GM19240 (cell line): ENCODE measurements at regions not wholly inside any gene's neighbourhood (a gene's known extent, or its start where the extent isn't known, plus 50 kb on each side); places are given as distances from the start of the nearest gene placed in this dataset.

Experiments used
- DNase-seq: peaks from one replicate; pipeline ENCODE4 v3.0.0; 2011; ENCODE audit warnings: low spot score; ENCODE audit not compliant: insufficient read length

DNA sequence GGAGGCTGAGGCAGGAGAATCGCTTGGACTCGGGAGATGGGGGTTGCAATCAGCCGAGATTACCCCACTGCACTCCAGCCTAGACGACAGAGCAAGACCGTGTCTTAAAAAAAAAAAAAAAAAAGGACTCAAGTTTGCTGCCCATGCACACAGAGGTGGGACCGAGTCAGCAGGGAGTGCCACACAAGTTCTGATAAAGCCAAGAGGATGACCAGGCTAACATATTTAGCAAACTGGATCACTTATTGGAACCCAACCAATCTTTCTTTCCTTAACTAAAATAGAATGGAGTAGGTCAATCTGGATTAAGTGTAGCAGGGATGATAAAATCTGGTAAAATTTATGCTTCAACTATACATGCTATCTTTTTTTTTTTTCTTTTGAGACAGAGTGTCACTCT, 190.4 kb upstream of the FOXN3 start:
- no peak for DNase-seq

DNA sequence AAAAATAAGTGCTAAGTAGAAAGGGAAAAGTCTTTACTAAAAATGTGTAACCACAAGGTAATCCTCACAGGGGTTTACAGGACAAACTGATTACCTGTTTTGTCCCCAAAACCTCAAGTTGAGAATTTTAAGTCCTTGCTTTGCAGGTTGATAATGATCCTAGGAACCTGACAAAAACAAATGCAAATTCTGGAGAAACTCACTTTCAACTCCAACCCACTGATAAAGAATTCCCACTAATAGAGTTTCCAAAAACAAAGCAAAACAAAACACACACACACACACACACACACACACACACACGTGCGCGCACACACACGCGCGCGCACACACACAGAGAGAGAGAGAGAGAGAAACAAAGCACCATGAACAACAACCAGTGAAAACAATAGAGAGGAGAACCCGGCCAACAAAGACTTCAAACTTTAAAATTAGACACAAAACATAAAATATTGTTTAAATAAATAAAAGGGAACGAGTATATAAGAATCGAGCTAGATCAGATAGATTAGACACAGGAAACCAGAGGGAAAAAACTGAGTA, 187.0 kb upstream of the FOXN3 start:
- no peak for DNase-seq

- DNase-seq, result no peak
Measured at GRCh38 chr14:89600950-89601826, 184.2 kb upstream of the FOXN3 start.

DNA sequence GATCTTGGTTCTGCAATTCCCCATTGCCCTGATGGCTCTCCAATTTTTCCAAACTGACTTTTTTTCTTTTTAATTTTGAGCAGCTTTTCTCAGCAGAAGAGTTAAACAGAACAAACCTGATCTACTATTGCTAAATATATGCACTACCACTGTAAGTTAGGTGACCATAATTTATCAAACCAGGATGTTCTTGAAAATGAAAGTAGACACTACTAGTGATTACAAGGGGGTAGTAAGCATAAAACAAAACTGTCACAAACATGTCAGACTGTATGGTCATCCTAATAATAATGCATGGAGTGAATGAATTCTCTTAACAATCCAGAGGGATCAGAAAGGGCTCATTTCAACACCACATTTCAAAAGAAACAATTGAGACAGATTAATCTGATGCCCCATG, 183.0 kb upstream of the FOXN3 start:
- DNase-seq, result no peak

GRCh38 chr14:89598548-89599186, 181.6 kb upstream of the FOXN3 start:
- no peak for DNase-seq

- no peak for DNase-seq
Measured at GRCh38 chr14:89592961-89593360, 175.9 kb upstream of the FOXN3 start.

DNA sequence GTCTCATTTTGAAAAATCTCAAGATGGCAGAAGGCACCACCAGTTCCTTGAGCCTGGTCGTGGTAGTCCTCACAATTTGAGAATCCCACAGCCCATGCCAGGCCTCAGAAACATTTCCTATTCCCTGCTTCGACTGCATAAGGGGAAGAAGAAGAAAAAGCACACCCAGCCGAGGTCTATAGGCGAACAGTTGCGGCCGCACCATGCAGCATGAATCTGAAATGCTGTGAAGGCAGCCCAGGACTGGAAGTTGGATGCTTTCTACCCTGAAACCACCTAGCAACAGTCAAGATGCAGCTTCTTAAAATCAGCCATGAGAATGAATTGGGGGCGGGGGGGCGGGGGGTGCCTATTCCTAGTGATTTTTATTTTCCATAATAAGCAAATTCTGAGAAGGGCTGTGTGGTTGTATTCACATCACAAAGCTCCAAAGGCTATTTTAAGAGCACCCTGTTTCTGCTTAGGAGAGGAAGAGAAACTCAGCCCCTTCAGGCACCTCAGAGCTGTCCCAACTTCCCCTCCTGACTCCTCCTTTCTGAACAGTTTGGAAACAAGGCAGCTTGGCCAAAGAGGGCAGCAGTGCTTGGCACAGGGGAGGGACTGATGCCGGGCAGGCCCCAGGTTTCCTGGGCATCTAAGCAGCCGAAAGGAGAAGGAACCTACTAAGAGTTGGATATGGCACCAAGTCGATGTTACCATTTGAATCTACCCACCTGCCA, 172.5 kb upstream of the FOXN3 start:
- DNase-seq, result no peak

GRCh38 chr14:89588840-89589296, 171.8 kb upstream of the FOXN3 start:
- DNase-seq, result no peak

- DNase-seq, result no peak
Measured at GRCh38 chr14:89588016-89588415, 171.0 kb upstream of the FOXN3 start.

GRCh38 chr14:89587136-89587420, 170.0 kb upstream of the FOXN3 start:
- no peak for DNase-seq

- DNase-seq, result no peak
Measured at GRCh38 chr14:89586258-89587135, 169.5 kb upstream of the FOXN3 start.

DNA sequence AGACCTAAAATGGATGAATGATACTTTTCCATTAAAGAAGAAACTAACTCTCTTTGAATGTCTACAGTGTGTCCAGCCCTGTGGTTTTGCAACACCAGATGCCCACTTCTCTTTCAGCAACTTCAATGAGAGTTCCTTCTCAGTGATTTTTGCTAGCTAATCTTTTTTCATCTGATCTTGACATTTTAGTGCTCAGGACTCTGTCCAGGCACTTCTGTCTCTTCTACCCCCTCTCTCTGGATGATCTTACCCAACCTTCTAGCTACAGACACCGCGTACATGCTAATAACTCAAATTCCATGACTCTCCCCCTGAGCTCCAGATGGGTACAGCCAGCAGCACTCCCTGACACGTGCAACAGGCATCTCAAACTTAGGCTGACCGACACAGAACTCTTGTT, 161.1 kb upstream of the FOXN3 start:
- no peak for DNase-seq

- no peak for DNase-seq
Measured at GRCh38 chr14:89576960-89577359, 159.9 kb upstream of the FOXN3 start.

GRCh38 chr14:89576145-89576927, 159.3 kb upstream of the FOXN3 start:
- no peak for DNase-seq

DNA sequence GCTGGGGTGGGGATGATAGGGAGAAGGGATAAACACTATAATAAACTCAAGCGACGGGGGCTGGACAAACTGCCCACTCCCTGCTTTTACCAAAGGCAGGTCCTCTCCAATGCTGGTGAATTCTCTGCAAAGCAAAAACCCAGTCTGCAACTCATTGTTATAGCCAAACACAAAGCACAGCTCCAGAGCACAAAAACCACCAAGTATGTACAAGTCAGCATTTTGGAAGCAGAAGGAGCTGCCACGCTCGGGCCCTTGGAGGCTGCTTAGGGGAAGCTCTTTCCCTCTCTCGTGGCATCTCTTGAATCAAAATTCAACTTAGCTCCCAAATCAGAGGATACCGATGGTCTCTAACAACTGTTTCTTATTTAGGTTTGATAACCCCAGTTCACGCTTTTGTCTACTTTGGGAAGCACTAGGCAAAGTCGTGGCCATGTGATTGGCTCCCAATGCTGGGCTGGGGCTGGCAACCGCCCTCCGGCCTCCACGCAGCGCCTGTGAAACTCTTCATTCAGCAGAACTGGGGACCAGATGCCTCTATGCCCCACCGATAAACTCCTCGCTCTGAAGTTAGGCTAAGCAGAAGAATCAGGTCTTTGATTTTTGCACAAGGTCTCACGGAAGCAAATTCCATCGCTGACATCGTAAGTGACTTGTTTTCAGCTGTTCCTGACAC, 158.5 kb upstream of the FOXN3 start:
- no peak for DNase-seq

GRCh38 chr14:89574420-89574819, 157.4 kb upstream of the FOXN3 start:
- no peak for DNase-seq

DNA sequence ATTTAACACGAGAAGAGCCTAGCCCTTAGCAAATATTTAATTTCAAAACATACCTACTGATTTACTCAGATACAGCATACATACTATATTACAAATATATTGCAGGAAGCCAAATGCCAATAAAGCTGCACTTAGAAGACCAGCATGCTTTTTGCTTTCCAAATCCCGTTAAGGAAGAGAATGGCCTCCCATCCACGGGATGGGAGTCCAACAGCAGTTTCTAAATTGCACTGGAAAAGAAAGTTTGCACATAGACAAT, 156.3 kb upstream of the FOXN3 start:
- DNase-seq, result no peak

DNA sequence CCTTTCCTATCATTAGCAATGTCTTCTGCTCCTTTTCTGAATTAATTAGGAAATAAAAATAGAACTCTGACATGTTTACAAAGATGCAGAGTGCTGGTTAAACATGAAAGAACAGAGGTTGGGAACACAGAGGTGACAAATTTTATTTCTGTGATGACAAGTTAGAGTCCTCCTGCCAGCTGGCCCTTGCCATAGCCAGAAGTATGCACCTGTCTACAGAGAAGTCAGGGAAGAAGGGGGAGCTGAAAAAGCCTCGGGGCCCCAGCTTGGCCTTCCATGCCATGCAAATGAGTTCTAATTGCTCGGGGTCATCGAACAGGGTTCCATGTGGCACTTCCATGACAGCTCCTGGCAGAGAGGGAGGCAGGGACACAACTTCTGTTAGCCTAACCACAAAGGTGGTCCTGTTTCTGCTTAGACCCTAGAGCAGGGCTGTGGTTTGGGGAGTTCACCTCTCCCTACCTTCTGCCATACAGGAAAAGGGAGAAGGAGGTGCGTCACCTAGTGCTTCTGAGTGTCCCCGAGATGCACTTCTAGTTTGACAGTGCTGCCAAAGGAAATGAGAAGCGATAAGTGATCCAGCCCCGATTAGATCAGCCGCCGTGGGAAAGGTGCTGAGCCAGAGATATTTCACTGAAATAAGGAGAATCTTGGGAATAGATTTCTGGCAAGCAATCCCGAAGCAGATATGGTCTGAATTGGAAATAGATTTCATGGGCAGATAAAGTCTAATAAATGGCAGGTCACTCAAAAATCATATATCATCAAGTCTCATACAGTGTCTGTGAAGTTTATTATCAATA, 155.8 kb upstream of the FOXN3 start:
- no peak for DNase-seq

DNA sequence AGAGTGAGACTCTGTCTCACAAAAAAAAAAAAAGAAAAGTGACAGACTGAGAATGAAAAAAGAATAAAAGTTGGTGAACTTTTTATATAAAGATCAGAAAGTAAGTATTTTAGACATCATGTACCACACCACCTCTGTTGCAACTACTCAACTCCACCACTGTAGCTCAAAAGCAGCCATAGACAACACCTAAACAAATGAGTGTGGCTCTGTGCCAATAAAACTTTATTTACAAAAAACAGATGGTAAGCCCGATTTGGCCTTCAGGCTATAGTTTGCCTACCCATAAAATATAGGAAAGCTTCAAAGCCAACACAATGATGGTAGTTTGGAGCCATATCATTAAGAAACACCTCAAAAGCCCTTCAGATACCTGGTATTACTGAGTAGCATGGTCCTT, 154.5 kb upstream of the FOXN3 start:
- no peak for DNase-seq
